ENCODE measurements at regions not wholly inside any gene's neighbourhood (a gene's known extent, or its start where the extent isn't known, plus 50 kb on each side); places are given as distances from the start of the nearest gene placed in this dataset.

- TF ChIP-seq CTCF (IDR thresholded peaks at IDR 0.05; ENCODE audit: insufficient read depth, low read length, poor library complexity, severe bottlenecking) (no peak), EZH2phosphoT487 (conservative IDR thresholded peaks at IDR 0.05; ENCODE audit: low read length) (no peak)
These were observed 74.3 kb upstream of the FICD start for GRCh38 chr12:108440736-108441135.
